H1 (cell line): ENCODE measurements at regions not wholly inside any gene's neighbourhood (a gene's known extent, or its start where the extent isn't known, plus 50 kb on each side); places are given as distances from the start of the nearest gene placed in this dataset.

Experiments used
- CTCF ChIP-seq, 3 experiments: IDR thresholded peaks; 1 replicate in 2 of 3; 2 replicates in 1 of 3; pipeline versions ENCODE4 v1.5.1 to v1.6.1; 2011; ENCODE audit warnings: low read length in 3 of 3, mild to moderate bottlenecking in 3 of 3, inconsistent platforms in 2 of 3, low read depth in 1 of 3, moderate library complexity in 1 of 3; ENCODE audit not compliant: insufficient read depth in 1 of 3; ENCODE audit errors: control extremely low read depth in 1 of 3
- POLR2AphosphoS5 ChIP-seq: IDR thresholded peaks from 2 replicates; pipeline ENCODE4 v1.6.1; 2011; ENCODE audit warnings: low read depth, low read length
- POU5F1 ChIP-seq: IDR thresholded peaks from 2 replicates; pipeline ENCODE4 v1.6.1; 2011; ENCODE audit warnings: low read depth, mild to moderate bottlenecking, low read length, moderate library complexity
- SIN3A ChIP-seq, 2 experiments: IDR thresholded peaks in 1 of 2; conservative IDR thresholded peaks in 1 of 2; 2 replicates each; pipeline ENCODE4 v1.6.1; 2011 to 2012; ENCODE audit warnings: low read length in 2 of 2, improper control_type of control experiment in 1 of 2, low read depth in 1 of 2, mild to moderate bottlenecking in 1 of 2
- SIRT6 ChIP-seq: IDR thresholded peaks from one replicate; pipeline ENCODE4 v1.7.1; 2012; ENCODE audit warnings: low read length, inconsistent platforms
- USF2 ChIP-seq: IDR thresholded peaks from 2 replicates; pipeline ENCODE4 v1.6.1; 2011; ENCODE audit warnings: low read length, improper control_type of control experiment

- TF ChIP-seq POLR2AphosphoS5: no peak
- TF ChIP-seq CTCF (IDR thresholded peaks at IDR 0.05; ENCODE audit: control extremely low read depth in 1 of 3, insufficient read depth in 1 of 3, low read depth in 1 of 3, low read length in 3 of 3): no peak
- no peak for TF ChIP-seq SIN3A (conservative IDR thresholded peaks at IDR 0.05 in 1 of 2, IDR thresholded peaks at IDR 0.05 in 1 of 2; ENCODE audit: low read depth in 1 of 2, low read length in 2 of 2)
- no peak for TF ChIP-seq POU5F1
- no peak for TF ChIP-seq USF2
- no peak for TF ChIP-seq SIRT6
Measured at GRCh38 chr5:119951330-119951934, 322.1 kb downstream of the FAM170A start.
